Gastroesophageal sphincter (tissue), 4 donors: ENCODE measurements at regions not wholly inside any gene's neighbourhood (a gene's known extent, or its start where the extent isn't known, plus 50 kb on each side); places are given as distances from the start of the nearest gene placed in this dataset.

Experiments
- ATAC-seq: fragments of 150-250 bp; one replicate; pipeline ENCODE4 v1.9.1; 2016; ENCODE audit warnings: mild to moderate bottlenecking, moderate library complexity
- H3K27ac ChIP-seq, 4 donors: fragments of 200-600 bp; sonication (generic) in 3 of 4; 1 replicate in 3 of 4; 2 replicates in 1 of 4; pipeline ENCODE4 v1.5.1; 2016 to 2019
- H3K27me3 ChIP-seq: fragments of 200-600 bp; sonication (generic); one replicate; pipeline ENCODE4 v1.5.1; 2019
- H3K36me3 ChIP-seq, 2 donors: fragments of 200-600 bp; sonication (generic); one replicate each; pipeline ENCODE4 v1.5.1; 2019; ENCODE audit warnings: control low read depth in 1 of 2
- H3K4me1 ChIP-seq, 3 donors: fragments of 200-600 bp; sonication (generic); 1 replicate in 2 of 3; 2 replicates in 1 of 3; pipeline ENCODE4 v1.5.1; 2016 to 2019; ENCODE audit warnings: control low read depth in 2 of 3
- H3K4me3 ChIP-seq, 2 donors: fragments of 200-600 bp; sonication (generic); one replicate each; pipeline ENCODE4 v1.5.1; 2019; ENCODE audit warnings: mild to moderate bottlenecking in 1 of 2, moderate library complexity in 1 of 2
- H3K9me3 ChIP-seq, 3 donors: fragments of 200-600 bp; sonication (generic); one replicate each; pipeline ENCODE4 v1.5.1; 2017 to 2019; ENCODE audit warnings: control low read depth in 2 of 3
- CTCF ChIP-seq, 4 experiments: fragments of 200-600 bp in 2 of 4; fragments of 450-650 bp in 2 of 4; sonication (generic) in 1 of 4; IDR thresholded peaks; one replicate each; pipeline ENCODE4 v1.5.1; 2017 to 2019; ENCODE audit warnings: antibody characterized with exemption in 4 of 4, mild to moderate bottlenecking in 2 of 4, moderate library complexity in 2 of 4
- EP300 ChIP-seq: sonication (generic); formaldehyde crosslinking; IDR thresholded peaks from one replicate; pipeline ENCODE4 v1.6.1; 2017; ENCODE audit warnings: antibody characterized with exemption, mild to moderate bottlenecking
- POLR2A ChIP-seq, 2 donors: fragments of 450-650 bp; IDR thresholded peaks; one replicate each; pipeline ENCODE4 v1.6.1; 2017; ENCODE audit warnings: antibody characterized with exemption in 2 of 2, mild to moderate bottlenecking in 2 of 2, moderate library complexity in 1 of 2
- POLR2AphosphoS5 ChIP-seq: sonication (generic); formaldehyde crosslinking; IDR thresholded peaks from one replicate; pipeline ENCODE4 v1.6.1; 2017; ENCODE audit warnings: antibody characterized with exemption
- WGBS, 2 donors: methylation state at CpG; one replicate each; pipeline ENCODE4 v1.1.5; 2018; ENCODE audit warnings: low coverage in 1 of 2; 5-methylcytosine and 5-hydroxymethylcytosine counted together

GRCh38 chr11:106186630-106187029 is 109.2 kb downstream of the AASDHPPT start:
- H3K9me3 ChIP-seq: no peaks in the 10 kb centered on the region
- H3K4me3 ChIP-seq: no peak overlapping the region
- H3K27ac ChIP-seq: no peak overlapping the region
- H3K27me3 ChIP-seq: no peaks in the 10 kb centered on the region
- no peak for TF ChIP-seq CTCF (IDR thresholded peaks at IDR 0.05)
- no peak for TF ChIP-seq POLR2A (IDR thresholded peaks at IDR 0.05)
- no peak for TF ChIP-seq EP300
- no peaks in the 10 kb centered on the region for H3K36me3 ChIP-seq
- WGBS, 2 donors: 74% methylated on average over 2 of the region's 2 CpGs; no CpG with 5 or more reads in 1 of the 2 donors
- ATAC-seq: no peak
- H3K4me1 ChIP-seq: no peaks in the 10 kb centered on the region

- no peaks in the 10 kb centered on the region for H3K36me3 ChIP-seq
- 20 to 21% methylated on average over 2 of the region's 2 CpGs for WGBS, 2 donors
- TF ChIP-seq CTCF (IDR thresholded peaks at IDR 0.05) (no peak), EP300 (no peak), POLR2AphosphoS5 (no peak), POLR2A (IDR thresholded peaks at IDR 0.05) (no peak)
- no peaks in the 10 kb centered on the region for H3K4me1 ChIP-seq
- no peak for ATAC-seq
- H3K9me3 ChIP-seq: no peaks in the 10 kb centered on the region
- H3K4me3 ChIP-seq: no peak overlapping the region
- no peak overlapping the region for H3K27ac ChIP-seq
- no peaks in the 10 kb centered on the region for H3K27me3 ChIP-seq
Measured at GRCh38 chr11:106187860-106188456, 110.5 kb downstream of the AASDHPPT start.

- no peak for TF ChIP-seq EP300
- TF ChIP-seq POLR2A (IDR thresholded peaks at IDR 0.05): no peak
- TF ChIP-seq CTCF (IDR thresholded peaks at IDR 0.05): no peak
- TF ChIP-seq POLR2AphosphoS5: no peak
- no peaks in the 10 kb centered on the region for H3K36me3 ChIP-seq
- no peaks in the 10 kb centered on the region for H3K4me1 ChIP-seq
- 58 to 64% methylated on average over 2 of the region's 2 CpGs for WGBS, 2 donors
- no peaks in the 10 kb centered on the region for H3K9me3 ChIP-seq
- H3K27ac ChIP-seq: no peak overlapping the region
- no peaks in the 10 kb centered on the region for H3K27me3 ChIP-seq
- no peak overlapping the region for H3K4me3 ChIP-seq
- ATAC-seq: no peak
Measured at GRCh38 chr11:106193956-106194355, 116.5 kb downstream of the AASDHPPT start.

- no peaks in the 10 kb centered on the region for H3K9me3 ChIP-seq
- H3K4me3 ChIP-seq: no peak overlapping the region
- no peaks in the 10 kb centered on the region for H3K27me3 ChIP-seq
- H3K36me3 ChIP-seq: no peaks in the 10 kb centered on the region
- H3K27ac ChIP-seq: no peak overlapping the region
- TF ChIP-seq POLR2AphosphoS5 (no peak), POLR2A (IDR thresholded peaks at IDR 0.05) (no peak), CTCF (IDR thresholded peaks at IDR 0.05) (no peak), EP300 (no peak)
- ATAC-seq: no peak
- no peaks in the 10 kb centered on the region for H3K4me1 ChIP-seq
Measured at GRCh38 chr11:106197438-106197837, 120.0 kb downstream of the AASDHPPT start.

GRCh38 chr11:106202935-106203620 is 125.6 kb downstream of the AASDHPPT start:
- no peak overlapping the region for H3K27ac ChIP-seq
- H3K36me3 ChIP-seq: no peaks in the 10 kb centered on the region
- no peaks in the 10 kb centered on the region for H3K9me3 ChIP-seq
- no peaks in the 10 kb centered on the region for H3K27me3 ChIP-seq
- TF ChIP-seq CTCF (IDR thresholded peaks at IDR 0.05) (no peak), EP300 (no peak)
- WGBS, 2 donors: 100% methylated on average over 1 of the region's 1 CpG; no CpG with 5 or more reads in 1 of the 2 donors
- no peak overlapping the region for H3K4me3 ChIP-seq
- no peaks in the 10 kb centered on the region for H3K4me1 ChIP-seq
- ATAC-seq: no peak
